ENCODE measurements at regions not wholly inside any gene's neighbourhood (a gene's known extent, or its start where the extent isn't known, plus 50 kb on each side); places are given as distances from the start of the nearest gene placed in this dataset.

GRCh38 chr21:17159697-17160096 lies 353.1 kb upstream of the CXADR start:
- Histone ChIP-seq H3K4me3 (ENCODE audit: control insufficient read depth in 1 of 7, extremely low read depth in 1 of 7, insufficient read depth in 4 of 7, low read depth in 2 of 7, low read length in 6 of 7) (no peak overlapping the region), H3K9me3 (ENCODE audit: control extremely low read depth in 1 of 5, control insufficient read depth in 4 of 5, insufficient read depth in 2 of 5, low read depth in 1 of 5, low read length in 4 of 5) (no peaks in the 10 kb centered on the region), H3K4me1 (ENCODE audit: control extremely low read depth in 1 of 4, control insufficient read depth in 4 of 4, insufficient read depth in 4 of 4, low read length in 3 of 4) (no peaks in the 10 kb centered on the region), H3K27me3 (replicated peaks in 2 of 5; ENCODE audit: control insufficient read depth in 4 of 5, insufficient read depth in 5 of 5, low read length in 4 of 5) (no peaks in the 10 kb centered on the region), H3K27ac (ENCODE audit: insufficient read depth in 1 of 2, low read depth in 1 of 2, low read length in 2 of 2, poor library complexity in 1 of 2, severe bottlenecking in 2 of 2) (no peak overlapping the region), H3K36me3 (ENCODE audit: control insufficient read depth in 4 of 4, insufficient read depth in 4 of 4, low read length in 3 of 4) (no peaks in the 10 kb centered on the region)
- ChIA-PET POLR2A (no interaction called here), CTCF (no interaction called here)
- WGBS (ENCODE audit: insufficient coverage): 95% methylated on average over 2 of the region's 2 CpGs
- no peak for DNase-seq

- Histone ChIP-seq H3K36me3 (ENCODE audit: control insufficient read depth in 4 of 4, insufficient read depth in 4 of 4, low read length in 3 of 4) (no peaks in the 10 kb centered on the region), H3K4me1 (ENCODE audit: control extremely low read depth in 1 of 4, control insufficient read depth in 4 of 4, insufficient read depth in 4 of 4, low read length in 3 of 4) (no peaks in the 10 kb centered on the region), H3K4me3 (ENCODE audit: control insufficient read depth in 1 of 7, extremely low read depth in 1 of 7, insufficient read depth in 4 of 7, low read depth in 2 of 7, low read length in 6 of 7) (no peak overlapping the region), H3K9me3 (ENCODE audit: control extremely low read depth in 1 of 5, control insufficient read depth in 4 of 5, insufficient read depth in 2 of 5, low read depth in 1 of 5, low read length in 4 of 5) (peaks cover 0 to 5% (median 0%) of the 10 kb centered on the region in 5 experiments), H3K27ac (ENCODE audit: insufficient read depth in 1 of 2, low read depth in 1 of 2, low read length in 2 of 2, poor library complexity in 1 of 2, severe bottlenecking in 2 of 2) (no peak overlapping the region), H3K27me3 (replicated peaks in 2 of 5; ENCODE audit: control insufficient read depth in 4 of 5, insufficient read depth in 5 of 5, low read length in 4 of 5) (no peaks in the 10 kb centered on the region)
- ChIA-PET POLR2A (no interaction called here), CTCF (no interaction called here)
- WGBS (ENCODE audit: insufficient coverage): 90% methylated on average over 1 of the region's 3 CpGs
- DNase-seq: no peak
These were observed 327.2 kb upstream of the CXADR start for GRCh38 chr21:17185674-17186073.

GRCh38 chr21:17189963-17190362 lies 322.9 kb upstream of the CXADR start:
- no peak overlapping the region for H3K4me3 ChIP-seq (ENCODE audit: control insufficient read depth in 1 of 7, extremely low read depth in 1 of 7, insufficient read depth in 4 of 7, low read depth in 2 of 7, low read length in 6 of 7)
- CTCF ChIA-PET: no interaction called here
- H3K4me1 ChIP-seq (ENCODE audit: control extremely low read depth in 1 of 4, control insufficient read depth in 4 of 4, insufficient read depth in 4 of 4, low read length in 3 of 4): no peaks in the 10 kb centered on the region
- no peaks in the 10 kb centered on the region for H3K36me3 ChIP-seq (ENCODE audit: control insufficient read depth in 4 of 4, insufficient read depth in 4 of 4, low read length in 3 of 4)
- no peak for DNase-seq
- H3K27ac ChIP-seq (ENCODE audit: insufficient read depth in 1 of 2, low read depth in 1 of 2, low read length in 2 of 2, poor library complexity in 1 of 2, severe bottlenecking in 2 of 2): no peak overlapping the region
- no peaks in the 10 kb centered on the region for H3K27me3 ChIP-seq (replicated peaks in 2 of 5; ENCODE audit: control insufficient read depth in 4 of 5, insufficient read depth in 5 of 5, low read length in 4 of 5)
- POLR2A ChIA-PET: no interaction called here
- WGBS (ENCODE audit: insufficient coverage): 86% methylated on average over 1 of the region's 2 CpGs
- H3K9me3 ChIP-seq (ENCODE audit: control extremely low read depth in 1 of 5, control insufficient read depth in 4 of 5, insufficient read depth in 2 of 5, low read depth in 1 of 5, low read length in 4 of 5): peaks cover 0 to 16% (median 10%) of the 10 kb centered on the region in 5 experiments

GRCh38 chr21:17191346-17191993 lies 321.4 kb upstream of the CXADR start:
- Histone ChIP-seq H3K4me3 (ENCODE audit: control insufficient read depth in 1 of 7, extremely low read depth in 1 of 7, insufficient read depth in 4 of 7, low read depth in 2 of 7, low read length in 6 of 7) (no peak overlapping the region), H3K36me3 (ENCODE audit: control insufficient read depth in 4 of 4, insufficient read depth in 4 of 4, low read length in 3 of 4) (no peaks in the 10 kb centered on the region), H3K4me1 (ENCODE audit: control extremely low read depth in 1 of 4, control insufficient read depth in 4 of 4, insufficient read depth in 4 of 4, low read length in 3 of 4) (no peaks in the 10 kb centered on the region), H3K27ac (ENCODE audit: insufficient read depth in 1 of 2, low read depth in 1 of 2, low read length in 2 of 2, poor library complexity in 1 of 2, severe bottlenecking in 2 of 2) (no peak overlapping the region), H3K9me3 (ENCODE audit: control extremely low read depth in 1 of 5, control insufficient read depth in 4 of 5, insufficient read depth in 2 of 5, low read depth in 1 of 5, low read length in 4 of 5) (peaks cover 0 to 14% (median 10%) of the 10 kb centered on the region in 5 experiments), H3K27me3 (replicated peaks in 2 of 5; ENCODE audit: control insufficient read depth in 4 of 5, insufficient read depth in 5 of 5, low read length in 4 of 5) (no peaks in the 10 kb centered on the region)
- DNase-seq: no peak
- 100% methylated on average over 1 of the region's 1 CpG for WGBS (ENCODE audit: insufficient coverage)
- POLR2A ChIA-PET: no interaction called here
- CTCF ChIA-PET: interaction anchor here (0.7 kb wide), 1 partner anchor 22 kb away, joined by 3 read pairs; no protein-coding TSS in a partner anchor

GRCh38 chr21:17195351-17195750 lies 317.5 kb upstream of the CXADR start:
- Histone ChIP-seq H3K4me3 (ENCODE audit: control insufficient read depth in 1 of 7, extremely low read depth in 1 of 7, insufficient read depth in 4 of 7, low read depth in 2 of 7, low read length in 6 of 7) (no peak overlapping the region), H3K4me1 (ENCODE audit: control extremely low read depth in 1 of 4, control insufficient read depth in 4 of 4, insufficient read depth in 4 of 4, low read length in 3 of 4) (no peaks in the 10 kb centered on the region), H3K27ac (ENCODE audit: insufficient read depth in 1 of 2, low read depth in 1 of 2, low read length in 2 of 2, poor library complexity in 1 of 2, severe bottlenecking in 2 of 2) (no peak overlapping the region), H3K36me3 (ENCODE audit: control insufficient read depth in 4 of 4, insufficient read depth in 4 of 4, low read length in 3 of 4) (no peaks in the 10 kb centered on the region), H3K27me3 (replicated peaks in 2 of 5; ENCODE audit: control insufficient read depth in 4 of 5, insufficient read depth in 5 of 5, low read length in 4 of 5) (no peaks in the 10 kb centered on the region), H3K9me3 (ENCODE audit: control extremely low read depth in 1 of 5, control insufficient read depth in 4 of 5, insufficient read depth in 2 of 5, low read depth in 1 of 5, low read length in 4 of 5) (peaks cover 1 to 14% (median 12%) of the 10 kb centered on the region in 5 experiments)
- ChIA-PET POLR2A (no interaction called here), CTCF (no interaction called here)
- WGBS (ENCODE audit: insufficient coverage): 100% methylated on average over 1 of the region's 1 CpG
- DNase-seq: no peak

GRCh38 chr21:17195976-17196375 lies 316.9 kb upstream of the CXADR start:
- Histone ChIP-seq H3K27ac (ENCODE audit: insufficient read depth in 1 of 2, low read depth in 1 of 2, low read length in 2 of 2, poor library complexity in 1 of 2, severe bottlenecking in 2 of 2) (no peak overlapping the region), H3K36me3 (ENCODE audit: control insufficient read depth in 4 of 4, insufficient read depth in 4 of 4, low read length in 3 of 4) (no peaks in the 10 kb centered on the region), H3K4me1 (ENCODE audit: control extremely low read depth in 1 of 4, control insufficient read depth in 4 of 4, insufficient read depth in 4 of 4, low read length in 3 of 4) (no peaks in the 10 kb centered on the region), H3K4me3 (ENCODE audit: control insufficient read depth in 1 of 7, extremely low read depth in 1 of 7, insufficient read depth in 4 of 7, low read depth in 2 of 7, low read length in 6 of 7) (no peak overlapping the region), H3K9me3 (ENCODE audit: control extremely low read depth in 1 of 5, control insufficient read depth in 4 of 5, insufficient read depth in 2 of 5, low read depth in 1 of 5, low read length in 4 of 5) (peaks cover 1 to 12% (median 10%) of the 10 kb centered on the region in 5 experiments), H3K27me3 (replicated peaks in 2 of 5; ENCODE audit: control insufficient read depth in 4 of 5, insufficient read depth in 5 of 5, low read length in 4 of 5) (no peaks in the 10 kb centered on the region)
- DNase-seq: no peak
- POLR2A ChIA-PET: no interaction called here
- CTCF ChIA-PET: no interaction called here
- WGBS (ENCODE audit: insufficient coverage): no CpG with 5 or more reads among the region's 1 CpG

GRCh38 chr21:17196623-17197022 lies 316.2 kb upstream of the CXADR start:
- no peak for DNase-seq
- CTCF ChIA-PET: no interaction called here
- Histone ChIP-seq H3K4me1 (ENCODE audit: control extremely low read depth in 1 of 4, control insufficient read depth in 4 of 4, insufficient read depth in 4 of 4, low read length in 3 of 4) (no peaks in the 10 kb centered on the region), H3K27ac (ENCODE audit: insufficient read depth in 1 of 2, low read depth in 1 of 2, low read length in 2 of 2, poor library complexity in 1 of 2, severe bottlenecking in 2 of 2) (no peak overlapping the region), H3K27me3 (replicated peaks in 2 of 5; ENCODE audit: control insufficient read depth in 4 of 5, insufficient read depth in 5 of 5, low read length in 4 of 5) (no peaks in the 10 kb centered on the region), H3K4me3 (ENCODE audit: control insufficient read depth in 1 of 7, extremely low read depth in 1 of 7, insufficient read depth in 4 of 7, low read depth in 2 of 7, low read length in 6 of 7) (no peak overlapping the region), H3K36me3 (ENCODE audit: control insufficient read depth in 4 of 4, insufficient read depth in 4 of 4, low read length in 3 of 4) (no peaks in the 10 kb centered on the region), H3K9me3 (ENCODE audit: control extremely low read depth in 1 of 5, control insufficient read depth in 4 of 5, insufficient read depth in 2 of 5, low read depth in 1 of 5, low read length in 4 of 5) (peaks cover 1 to 6% (median 5%) of the 10 kb centered on the region in 5 experiments)
- POLR2A ChIA-PET: no interaction called here
- 93% methylated on average over 2 of the region's 2 CpGs for WGBS (ENCODE audit: insufficient coverage)
